HG03108 (cell line): ENCODE measurements at regions not wholly inside any gene's neighbourhood (a gene's known extent, or its start where the extent isn't known, plus 50 kb on each side); places are given as distances from the start of the nearest gene placed in this dataset.

ENCODE experiments used
- ATAC-seq: cut with Tn5 transposase; IDR thresholded peaks from one replicate; pipeline ENCODE4 v1.9.1; 2021; ENCODE audit warnings: moderate library complexity; ENCODE audit not compliant: unreplicated experiment

DNA sequence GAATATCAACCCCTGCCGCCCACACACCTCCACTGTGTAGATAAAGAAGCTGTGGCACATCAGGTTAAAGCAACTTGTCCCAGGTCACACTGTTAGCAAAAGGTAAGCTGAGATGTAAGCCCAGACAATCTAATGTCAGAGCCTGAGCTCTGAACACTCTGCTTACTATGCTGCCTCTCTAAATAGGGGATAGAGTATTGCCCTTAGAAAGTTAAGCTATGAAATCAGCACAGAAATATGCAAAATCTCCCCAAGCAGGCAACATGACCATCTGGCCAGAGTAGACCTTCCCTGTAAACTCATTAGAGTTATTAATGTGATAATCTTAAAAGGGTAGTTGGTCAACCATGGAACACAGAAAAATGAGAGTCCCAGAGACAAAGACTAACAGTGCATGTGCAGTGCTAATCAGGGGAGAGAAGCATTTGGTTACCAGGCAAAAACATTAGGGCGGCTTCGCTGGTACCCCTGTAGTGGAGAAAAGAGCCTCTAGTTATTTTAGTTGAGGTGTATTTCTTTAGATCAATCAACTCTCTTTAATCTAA is 171.0 kb downstream of the BTG1 start:
- ATAC-seq: no peak

DNA sequence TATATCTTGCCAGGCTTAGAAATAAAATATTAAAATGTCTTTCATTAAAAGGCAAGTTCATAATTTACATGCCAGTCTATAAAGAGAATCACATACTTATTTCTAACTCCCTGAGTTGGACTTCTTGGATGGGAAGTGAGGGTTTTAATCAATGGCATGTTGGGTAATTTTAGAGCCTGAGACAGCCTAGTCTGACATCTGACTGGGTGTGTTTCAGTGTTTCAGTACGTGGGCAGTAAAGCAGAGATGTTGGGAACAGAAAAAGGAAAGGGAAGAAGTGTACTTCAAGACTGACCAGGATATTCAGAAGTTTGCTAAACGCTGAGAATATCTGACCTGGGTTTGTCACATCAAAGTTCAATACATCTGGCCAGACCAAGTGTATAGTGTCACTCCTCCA is 171.8 kb downstream of the BTG1 start:
- no peak for ATAC-seq

DNA sequence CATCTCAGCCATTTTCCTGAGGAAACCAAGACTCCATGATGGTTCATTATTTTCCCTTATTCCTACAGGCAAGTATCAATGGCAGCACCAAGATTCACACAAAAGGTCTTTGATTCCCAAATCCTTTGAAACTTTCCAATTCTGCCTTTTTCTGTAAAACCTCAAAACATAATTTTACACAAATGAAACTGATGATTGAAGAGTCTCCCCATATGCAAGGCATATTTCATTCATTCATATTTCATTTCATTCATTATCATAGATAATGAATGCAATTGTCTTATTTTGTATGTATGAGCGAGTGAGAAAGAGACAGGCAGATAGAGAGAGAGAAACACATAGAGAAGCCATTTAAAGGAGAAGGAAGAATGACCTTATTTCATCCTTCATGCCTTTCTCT is 172.8 kb downstream of the BTG1 start:
- ATAC-seq: no peak

DNA sequence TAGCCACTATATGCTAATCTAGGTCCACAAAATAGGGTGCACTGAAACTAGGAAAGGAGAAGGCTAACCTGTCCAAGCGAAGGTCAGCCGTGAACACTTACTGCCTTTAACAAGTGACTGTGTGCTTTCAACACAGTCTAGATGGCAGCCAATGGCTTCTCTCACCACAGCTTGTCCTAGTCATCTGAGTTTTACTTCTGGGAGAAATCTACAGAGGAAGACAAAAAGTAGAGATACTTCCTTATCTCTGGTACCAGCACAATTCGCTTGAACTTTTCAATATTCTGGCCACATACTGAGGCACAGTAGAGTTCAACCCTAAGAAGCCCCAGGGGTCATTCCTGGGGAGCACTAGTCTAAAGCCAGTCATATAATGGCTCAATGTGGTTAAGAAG is 176.9 kb downstream of the BTG1 start:
- no peak for ATAC-seq

DNA sequence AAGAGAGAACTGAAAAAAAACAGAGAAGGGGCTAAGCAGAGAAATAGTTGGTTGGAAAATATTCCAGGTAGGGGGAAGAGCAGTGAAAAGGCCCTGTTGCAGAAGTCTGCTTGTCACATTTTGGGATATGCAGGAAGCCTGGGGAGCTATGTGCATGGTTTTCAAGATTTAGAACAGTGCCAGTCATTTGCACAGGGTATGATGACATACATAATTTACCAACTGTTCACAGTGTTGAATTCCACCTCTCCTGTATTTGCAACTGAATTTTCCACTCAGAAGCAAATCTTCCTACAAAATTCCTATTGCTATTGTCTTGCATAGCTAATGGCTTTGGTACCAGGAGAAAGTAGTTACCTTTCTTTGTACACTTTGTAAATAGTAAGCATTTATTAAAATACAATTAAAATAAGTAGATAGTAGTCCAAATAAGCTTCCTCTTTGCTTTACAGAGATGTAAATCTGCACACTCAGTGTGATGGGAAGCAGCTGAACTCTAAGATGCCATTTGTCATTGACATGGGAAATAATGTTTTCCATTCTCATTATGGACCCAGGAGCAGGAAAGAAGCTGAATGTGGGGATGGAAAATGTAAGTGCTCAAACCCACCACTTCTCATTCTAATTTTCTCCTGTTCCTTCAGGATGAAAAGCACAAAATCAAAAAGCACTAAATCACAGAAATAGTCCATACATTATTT is 177.4 kb downstream of the BTG1 start:
- no peak for ATAC-seq

DNA sequence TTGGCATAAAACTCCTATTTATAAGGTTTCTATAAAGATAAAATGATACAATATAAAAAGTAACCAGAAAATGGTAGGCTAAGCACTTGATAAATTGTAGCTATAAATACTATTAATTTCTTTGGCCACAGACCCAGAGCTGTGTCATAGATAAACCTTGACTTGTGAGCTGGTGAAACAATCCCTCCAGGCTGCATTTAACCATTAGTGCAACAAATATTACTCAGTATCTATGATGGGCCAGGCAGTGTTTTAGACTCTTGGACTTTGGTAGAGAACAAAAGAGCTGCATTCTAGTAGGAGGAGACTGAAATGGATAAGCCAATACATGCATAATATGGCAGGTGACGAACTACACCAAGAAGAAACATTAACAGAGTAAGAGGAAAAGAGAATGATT is 178.1 kb downstream of the BTG1 start:
- no peak for ATAC-seq

DNA sequence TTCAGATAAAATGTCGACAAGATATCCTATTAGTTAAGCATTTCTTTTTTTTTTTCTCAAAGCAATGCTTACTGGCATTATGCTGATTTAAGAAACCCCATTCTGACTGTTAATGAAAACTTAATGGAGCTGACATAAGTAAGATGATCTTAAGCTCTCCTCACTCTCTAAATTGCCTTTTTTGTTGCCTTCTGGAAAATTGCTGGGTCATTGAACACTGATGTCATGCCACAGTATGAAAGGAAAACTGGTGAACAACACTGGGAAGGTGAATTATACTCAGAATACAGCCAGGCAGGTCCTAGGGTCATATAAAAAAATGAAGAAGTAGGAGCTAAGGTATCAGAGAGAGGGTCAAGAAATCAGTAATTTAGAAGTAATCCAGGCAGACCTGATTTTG is 179.9 kb downstream of the BTG1 start:
- ATAC-seq: no peak

DNA sequence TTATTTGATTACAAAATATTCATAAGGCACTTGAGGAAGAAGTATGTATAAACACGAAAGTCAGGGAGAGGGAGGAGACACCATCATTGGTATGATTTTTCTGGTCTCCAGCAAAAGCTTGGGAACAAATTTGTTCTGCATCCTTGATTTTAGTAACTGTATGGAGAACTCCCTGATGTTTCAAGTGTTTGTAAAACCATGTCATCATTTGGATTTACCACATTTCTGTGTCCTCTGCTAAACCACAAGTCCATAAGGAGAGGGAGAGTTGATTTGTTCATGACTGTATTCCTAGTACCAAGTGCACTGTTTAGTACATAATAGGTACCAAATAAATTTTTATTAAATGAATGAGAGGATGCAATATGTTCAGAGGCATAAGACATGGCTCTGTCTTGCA is 181.1 kb downstream of the BTG1 start:
- no peak for ATAC-seq

DNA sequence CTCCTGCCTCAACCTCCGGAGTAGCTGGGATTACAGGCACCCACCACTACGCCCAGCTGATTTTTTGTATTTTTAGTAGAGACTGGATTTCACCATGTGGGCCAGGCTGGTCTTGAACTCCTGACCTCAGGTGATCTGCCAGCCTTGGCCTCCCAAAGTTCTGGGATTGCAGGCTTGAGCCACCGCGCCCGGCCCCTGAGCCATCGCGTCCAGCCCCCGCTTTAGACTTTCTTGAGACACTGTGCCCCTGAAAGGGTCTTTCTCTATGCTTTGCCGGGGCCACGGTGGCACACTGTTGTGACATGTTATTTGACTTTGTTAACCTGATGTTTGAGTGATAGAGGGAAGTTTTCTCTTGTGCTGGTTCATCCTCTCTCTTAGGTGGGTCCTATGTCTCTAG is 186.4 kb downstream of the BTG1 start:
- no peak for ATAC-seq

DNA sequence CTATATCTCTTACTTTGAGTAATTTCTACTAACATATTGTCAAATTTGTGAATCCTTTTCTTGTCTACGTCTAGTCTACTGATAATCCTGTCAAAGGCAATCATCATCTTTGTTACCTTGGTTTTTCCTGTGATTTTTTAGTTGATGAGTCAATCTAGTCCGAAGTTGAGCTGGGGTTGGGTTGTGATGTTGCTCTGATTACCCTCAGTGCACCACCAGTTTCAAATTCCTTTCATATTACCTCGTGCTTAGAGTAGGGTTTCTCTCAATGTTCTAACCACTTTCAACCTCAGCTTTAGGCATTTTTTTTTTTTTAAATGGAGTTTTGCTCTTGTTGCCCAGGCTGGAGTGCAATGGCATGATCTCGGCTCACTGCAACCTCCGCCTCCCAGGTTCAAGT is 186.8 kb downstream of the BTG1 start:
- no peak for ATAC-seq

DNA sequence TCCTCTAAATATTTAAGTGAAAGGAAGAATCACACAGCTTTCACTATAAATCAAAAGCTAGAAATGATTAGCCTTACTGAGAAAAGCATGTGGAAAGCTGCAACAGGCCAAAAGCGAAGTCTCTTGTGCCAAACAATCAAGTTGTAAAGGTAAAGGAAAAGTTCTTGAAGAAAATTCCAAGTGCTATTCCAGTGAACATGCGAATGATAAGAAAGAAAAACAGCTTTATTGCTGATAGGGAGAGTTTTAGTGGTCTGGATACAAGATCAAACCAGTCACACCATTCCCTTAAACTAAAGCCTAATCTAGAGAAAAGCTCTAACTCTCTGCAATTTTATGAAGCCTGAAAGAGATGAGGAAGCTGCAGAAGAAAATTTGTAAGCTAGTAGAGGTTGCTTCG is 190.9 kb downstream of the BTG1 start:
- no peak for ATAC-seq

DNA sequence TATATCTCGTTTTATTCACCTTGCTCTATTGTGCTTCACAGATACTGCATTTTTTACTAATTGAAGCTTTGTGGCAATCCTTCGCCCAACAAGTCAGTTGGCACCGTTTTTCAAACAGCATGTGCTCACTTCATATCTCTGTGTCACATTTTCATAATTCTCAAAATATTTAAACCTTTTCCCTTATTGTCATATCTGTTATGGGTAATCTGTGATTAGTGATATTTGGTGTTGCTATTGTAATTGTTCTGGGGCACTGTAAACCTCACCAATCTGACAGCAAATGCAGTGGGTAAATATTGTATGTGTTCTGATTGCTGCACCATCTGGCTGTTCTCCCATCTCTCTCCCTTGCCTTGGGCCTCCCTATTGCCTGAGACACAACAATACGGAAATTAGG is 191.3 kb downstream of the BTG1 start:
- ATAC-seq: no peak

DNA sequence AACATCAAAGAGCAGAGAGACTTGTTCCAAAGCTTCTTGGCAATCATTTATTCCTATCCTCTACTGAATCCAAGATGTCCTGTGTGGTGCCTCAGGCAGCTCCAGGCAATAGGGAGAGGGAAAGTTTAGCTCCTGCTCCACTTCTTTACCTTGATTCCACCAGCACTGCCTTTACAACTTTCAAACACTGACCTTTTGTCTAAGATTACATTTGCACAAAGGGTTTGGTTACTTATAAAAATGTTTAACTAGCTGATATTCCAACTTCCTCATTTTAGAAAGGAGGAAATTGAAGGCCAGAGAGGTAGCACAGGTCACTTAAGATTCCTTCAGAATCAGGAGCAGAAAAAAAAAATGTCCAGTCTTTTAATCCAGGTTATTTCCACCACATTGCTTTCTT is 192.7 kb downstream of the BTG1 start:
- no peak for ATAC-seq

DNA sequence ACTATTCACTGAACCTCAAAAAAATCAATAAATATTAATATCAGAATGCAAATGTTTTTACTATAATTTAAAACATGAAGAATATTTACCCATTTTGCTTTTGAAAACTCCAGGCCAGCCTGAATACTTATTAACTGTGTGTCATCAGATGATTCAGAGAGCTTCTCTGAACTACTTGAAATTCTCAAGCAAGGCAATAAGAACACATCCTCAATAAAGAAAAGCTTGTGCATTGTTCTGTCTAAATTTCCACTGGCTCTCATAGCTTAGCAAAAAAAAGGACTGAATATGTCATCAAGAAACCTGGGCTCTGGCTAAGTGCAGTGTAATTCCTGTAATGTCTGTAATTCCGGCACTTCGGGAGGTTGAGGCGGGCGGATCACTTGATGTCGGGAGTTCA is 194.1 kb downstream of the BTG1 start:
- ATAC-seq: no peak

DNA sequence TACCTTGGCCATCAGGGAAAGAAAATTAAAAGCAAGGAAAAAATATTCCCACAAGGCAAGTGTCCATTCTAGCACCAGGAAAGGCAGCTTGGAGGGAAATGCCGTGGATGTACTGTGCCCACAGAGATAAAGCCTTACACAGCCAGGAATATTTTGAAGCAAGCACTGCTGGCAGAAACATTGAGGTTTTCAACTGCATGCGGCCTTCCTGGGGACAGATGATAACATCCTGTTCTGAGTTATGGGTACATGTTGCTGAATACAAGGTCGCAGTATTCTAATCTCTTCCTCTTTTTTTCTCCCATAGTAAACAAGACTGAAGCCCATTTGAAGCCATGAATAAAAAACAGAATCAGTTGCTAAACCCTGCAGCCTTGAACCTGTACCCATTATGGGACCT is 197.1 kb downstream of the BTG1 start:
- ATAC-seq: no peak

DNA sequence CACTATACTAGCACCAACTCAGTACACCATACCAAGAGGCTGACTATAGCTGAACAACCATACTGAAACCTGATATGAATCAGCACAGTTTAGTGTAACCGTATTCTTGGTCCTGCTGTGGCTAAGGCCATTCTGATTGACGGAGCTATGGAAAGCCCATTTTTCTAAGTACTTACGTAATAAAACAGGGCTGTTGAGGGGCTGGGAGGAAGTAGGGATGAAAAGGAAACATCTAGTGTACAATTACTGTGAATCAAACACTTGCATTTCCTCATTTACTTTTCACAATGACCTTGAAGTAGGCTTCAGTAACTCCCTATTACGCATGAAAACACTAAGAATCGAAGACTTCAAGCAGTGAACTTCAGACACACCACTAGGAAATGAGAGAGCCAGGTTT is 198.2 kb downstream of the BTG1 start:
- ATAC-seq: no peak

DNA sequence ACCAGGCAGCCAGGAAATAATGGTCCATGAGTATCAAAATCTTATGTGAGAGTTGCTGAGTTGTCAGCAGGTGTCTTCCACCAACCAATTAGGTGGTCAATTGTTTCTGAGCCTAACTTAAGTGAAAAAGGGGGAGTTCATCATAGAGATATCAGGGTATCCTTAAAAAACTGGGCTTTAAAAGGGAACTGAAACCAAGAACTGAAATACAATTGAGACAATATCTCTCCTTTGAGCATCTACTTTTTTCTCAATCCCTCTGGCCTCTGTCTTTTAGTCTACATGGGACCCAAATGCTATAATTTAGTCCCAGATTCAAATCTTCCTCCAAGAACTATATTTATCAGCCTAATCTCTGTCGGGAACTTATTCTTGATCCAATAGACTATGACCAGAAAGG is 201.0 kb downstream of the BTG1 start:
- no peak for ATAC-seq

DNA sequence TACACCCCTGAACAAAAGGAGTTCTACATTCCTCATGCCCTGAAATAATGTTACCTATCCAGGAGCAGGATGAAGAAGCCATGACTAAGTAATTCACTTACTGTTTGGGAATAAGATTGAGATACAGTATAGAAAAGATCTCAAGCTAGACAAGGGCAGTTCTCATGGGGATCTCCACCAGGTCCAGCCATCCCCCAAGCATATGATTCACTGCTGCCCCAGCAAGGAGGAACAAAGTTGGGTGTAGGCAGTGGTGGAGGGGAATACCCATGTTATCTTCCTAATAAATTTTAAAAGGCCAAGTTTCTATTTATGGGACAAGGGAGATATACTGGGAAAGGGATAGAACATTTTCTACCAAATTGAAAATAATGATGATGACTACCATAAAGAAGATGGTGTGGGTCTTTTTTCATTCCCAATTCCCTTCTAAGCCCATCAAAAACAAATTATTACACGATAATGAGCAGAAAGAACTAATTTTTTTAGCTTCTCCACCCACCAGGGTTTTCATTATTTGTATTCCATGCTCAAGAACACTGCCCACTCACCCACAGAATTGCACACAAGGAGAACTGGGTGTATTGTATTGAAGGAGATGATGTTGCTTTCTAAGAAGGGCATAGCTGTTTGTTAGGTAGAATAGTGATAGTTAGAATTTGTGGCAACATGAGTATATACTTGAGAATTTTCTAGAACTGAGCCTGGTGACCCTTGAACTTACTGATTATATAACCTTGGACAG is 204.6 kb downstream of the BTG1 start:
- no peak for ATAC-seq

DNA sequence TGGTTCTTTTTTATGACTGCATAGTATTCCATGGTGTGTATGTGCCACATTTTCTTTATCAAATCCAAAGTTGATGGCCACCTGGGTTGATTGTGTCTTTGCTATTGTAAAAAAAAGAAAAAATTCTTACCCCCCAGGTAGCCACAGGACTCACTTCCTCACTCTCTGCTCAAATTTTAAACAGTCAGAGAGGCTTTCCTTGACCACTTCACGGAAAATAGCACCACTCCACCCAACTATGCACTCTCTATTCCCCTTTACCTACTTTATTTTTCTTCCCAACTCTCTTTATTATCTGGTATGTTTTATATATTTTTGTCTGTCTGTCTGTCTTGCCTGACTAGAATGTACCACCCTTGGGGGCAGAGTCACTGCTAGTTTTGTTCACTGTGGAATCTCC is 205.3 kb downstream of the BTG1 start:
- ATAC-seq: no peak

DNA sequence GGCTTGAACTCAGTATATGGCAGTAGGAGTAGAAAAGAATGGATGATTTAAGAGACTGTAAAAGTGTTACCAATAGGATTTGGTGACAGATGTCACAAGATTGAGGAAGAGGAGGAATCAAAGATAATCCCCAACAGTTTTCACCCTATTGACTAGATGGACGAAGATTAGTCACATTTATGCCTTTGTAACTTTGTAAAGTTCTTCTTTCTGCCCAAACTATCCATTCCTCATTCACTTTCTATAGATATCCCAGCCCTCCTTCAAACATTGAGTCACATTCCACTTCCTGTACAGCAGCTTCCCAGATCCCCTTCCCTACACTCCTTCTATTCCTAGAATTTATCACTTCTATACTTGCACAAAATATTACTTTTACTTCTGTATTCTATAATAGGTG is 207.9 kb downstream of the BTG1 start:
- ATAC-seq: no peak

DNA sequence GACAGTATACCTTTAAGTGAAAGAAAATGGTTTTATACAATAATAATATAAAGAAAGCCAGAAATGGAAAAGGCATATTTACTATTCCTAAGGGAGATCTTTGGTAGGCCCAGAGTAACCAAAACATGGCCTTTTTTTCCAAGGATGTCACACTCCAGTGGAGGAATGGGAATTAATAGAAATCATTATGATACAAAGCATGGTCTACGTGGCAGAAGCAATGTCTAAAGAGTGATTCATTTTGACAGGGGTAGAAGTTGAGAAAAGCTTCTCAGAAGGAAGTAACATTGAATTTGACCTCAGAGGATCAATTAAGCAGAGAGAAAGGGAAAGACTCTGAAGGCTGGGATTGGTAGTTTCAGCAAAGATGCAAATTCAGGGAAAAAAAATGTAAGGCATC is 208.6 kb downstream of the BTG1 start:
- ATAC-seq: no peak

DNA sequence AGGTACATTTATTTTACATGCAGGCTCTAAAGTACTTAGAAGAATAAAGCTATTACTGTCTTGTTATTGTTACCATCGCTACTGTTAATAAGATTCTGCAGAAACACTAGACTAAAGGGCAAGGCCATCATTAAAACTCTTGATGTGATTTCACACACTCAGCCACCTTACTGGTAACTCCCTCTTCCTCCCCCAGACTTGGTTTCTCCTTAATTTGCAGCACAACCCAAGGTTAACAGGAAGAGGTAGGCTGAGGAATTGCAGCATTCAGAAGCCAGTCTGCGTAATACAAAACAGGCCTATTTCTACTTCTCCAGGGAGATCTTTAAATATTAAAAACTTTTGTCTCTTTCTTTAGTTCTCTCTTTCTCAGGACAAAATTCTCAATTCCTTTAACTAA is 210.3 kb downstream of the BTG1 start:
- no peak for ATAC-seq

DNA sequence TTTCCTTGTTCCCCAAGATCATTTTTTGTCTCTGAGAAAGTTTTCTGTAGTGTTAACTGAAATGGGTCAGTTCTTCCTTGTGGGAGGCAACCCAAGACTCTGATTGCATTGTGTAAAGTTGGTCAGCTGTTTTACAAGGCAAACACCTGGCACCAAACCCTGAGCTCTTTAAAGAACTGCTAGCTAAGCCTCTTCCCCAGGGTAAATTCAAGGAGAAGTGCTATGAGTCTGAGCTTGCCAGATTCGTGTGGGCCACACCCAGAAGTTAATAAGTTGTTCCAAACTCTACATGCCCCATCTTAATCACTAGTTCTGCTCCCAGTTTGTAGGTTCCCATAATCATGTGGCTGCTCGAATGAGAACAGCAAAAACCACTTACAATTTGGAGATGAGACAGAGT is 214.5 kb downstream of the BTG1 start:
- no peak for ATAC-seq
